PFSK-1 (cell line): ENCODE measurements at regions not wholly inside any gene's neighbourhood (a gene's known extent, or its start where the extent isn't known, plus 50 kb on each side); places are given as distances from the start of the nearest gene placed in this dataset.

Experiments
- FOXP2 ChIP-seq: optimal IDR thresholded peaks from 2 replicates; pipeline ENCODE3; 2011; ENCODE audit warnings: borderline replicate concordance, control low read depth, inconsistent platforms; ENCODE audit not compliant: insufficient read depth; ENCODE audit errors: extremely low read length, extremely low read depth
- POLR2AphosphoS5 ChIP-seq: IDR thresholded peaks from 2 replicates; pipeline ENCODE4 v1.6.1; 2012; ENCODE audit warnings: low read depth, mild to moderate bottlenecking, control low read depth, low read length, moderate library complexity
- REST ChIP-seq, 2 experiments: IDR thresholded peaks; 2 replicates each; pipeline versions ENCODE4 v1.6.1 to v1.8.0; 2011 to 2012; ENCODE audit warnings: low read depth in 2 of 2, low read length in 2 of 2, control low read depth in 1 of 2, inconsistent platforms in 1 of 2, mild to moderate bottlenecking in 1 of 2, moderate library complexity in 1 of 2; ENCODE audit not compliant: insufficient read depth in 1 of 2
- TAF1 ChIP-seq: IDR thresholded peaks from 2 replicates; pipeline ENCODE4 v1.6.1; 2012; ENCODE audit warnings: low read length, control low read depth, borderline replicate concordance; ENCODE audit not compliant: insufficient read depth

GRCh38 chr21:15297824-15298223 is 233.0 kb upstream of the NRIP1 start:
- no peak for TF ChIP-seq POLR2AphosphoS5
- TF ChIP-seq REST (IDR thresholded peaks at IDR 0.05; ENCODE audit: insufficient read depth in 1 of 2, low read depth in 2 of 2, low read length in 2 of 2), result no peak
- TF ChIP-seq FOXP2, result no peak
- TF ChIP-seq TAF1, result no peak
